ENCODE measurements at regions not wholly inside any gene's neighbourhood (a gene's known extent, or its start where the extent isn't known, plus 50 kb on each side); places are given as distances from the start of the nearest gene placed in this dataset.

DNA sequence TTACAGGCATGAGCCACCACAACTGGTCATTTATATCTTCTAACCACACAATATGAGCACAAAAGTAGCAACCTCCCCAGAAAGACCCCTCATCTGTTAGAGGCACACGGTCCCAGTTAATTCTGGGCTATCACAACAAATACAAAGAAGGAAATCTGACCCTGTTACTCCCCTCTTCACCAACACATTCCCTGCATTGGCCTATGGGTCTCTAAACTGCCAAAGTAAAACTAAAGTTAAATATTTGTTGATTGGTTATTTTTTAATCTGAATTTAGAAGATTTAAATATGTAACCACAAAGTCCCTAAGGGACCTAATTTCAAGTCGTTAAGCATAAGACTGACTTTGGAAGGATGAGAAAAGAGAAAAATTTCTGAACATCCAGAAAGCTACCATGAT is 496.7 kb upstream of the NMUR2 start:
- no peak for TF ChIP-seq CTCF (IDR thresholded peaks at IDR 0.05; ENCODE audit: extremely low read depth, missing control alignments)
- no peak for DNase-seq (ENCODE audit: low spot score)

- no peak for TF ChIP-seq CTCF (IDR thresholded peaks at IDR 0.05; ENCODE audit: extremely low read depth, missing control alignments)
- DNase-seq (ENCODE audit: low spot score): no peak
These were observed 500.2 kb upstream of the NMUR2 start for GRCh38 chr5:152905286-152905685.

GRCh38 chr5:152907488-152908245 is 502.6 kb upstream of the NMUR2 start:
- no peak for DNase-seq (ENCODE audit: low spot score)
- no peak for TF ChIP-seq CTCF (IDR thresholded peaks at IDR 0.05; ENCODE audit: extremely low read depth, missing control alignments)

DNA sequence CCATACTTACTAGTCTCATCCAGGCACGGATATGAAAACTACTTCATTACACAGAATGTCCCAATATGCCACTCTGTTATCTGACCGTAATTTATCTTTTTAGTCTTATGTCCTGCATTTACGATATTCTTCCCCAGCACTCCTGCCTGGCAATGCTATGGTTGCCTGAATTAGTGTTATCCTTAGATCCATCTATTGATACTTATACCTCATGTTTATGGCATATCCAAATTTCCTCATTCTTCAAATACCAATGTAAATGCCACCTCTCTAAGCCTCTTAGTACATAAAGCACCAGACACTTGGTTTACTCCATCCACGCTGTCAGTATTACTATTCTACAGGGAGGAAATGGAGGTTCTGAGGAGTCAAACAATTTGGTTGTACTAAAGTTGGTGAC is 507.8 kb upstream of the NMUR2 start:
- TF ChIP-seq CTCF (IDR thresholded peaks at IDR 0.05; ENCODE audit: extremely low read depth, missing control alignments): no peak
- DNase-seq (ENCODE audit: low spot score): no peak

- no peak for TF ChIP-seq CTCF (IDR thresholded peaks at IDR 0.05; ENCODE audit: extremely low read depth, missing control alignments)
- DNase-seq (ENCODE audit: low spot score): no peak
These were observed 527.5 kb upstream of the NMUR2 start for GRCh38 chr5:152932621-152933020.

GRCh38 chr5:152933056-152933455 is 528.0 kb upstream of the NMUR2 start:
- no peak for TF ChIP-seq CTCF (IDR thresholded peaks at IDR 0.05; ENCODE audit: extremely low read depth, missing control alignments)
- no peak for DNase-seq (ENCODE audit: low spot score)

DNA sequence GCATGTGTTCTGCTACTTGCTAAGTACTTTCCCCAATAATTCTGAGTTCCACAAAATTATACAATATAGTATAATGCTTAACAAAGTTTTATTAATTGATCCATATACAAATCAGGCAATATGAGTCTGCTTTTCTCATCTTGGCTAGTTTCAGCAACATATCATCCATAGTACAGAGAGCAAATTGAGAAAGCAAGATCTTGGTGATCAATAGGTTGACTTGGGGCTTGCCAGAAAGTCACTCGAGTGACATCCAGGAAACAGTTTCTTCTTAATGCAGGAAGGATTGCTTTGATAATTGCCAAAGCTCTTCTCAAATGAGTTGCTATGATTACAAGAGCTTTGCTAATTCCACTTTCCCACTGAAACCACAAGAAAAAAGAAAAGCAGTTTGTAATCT is 533.6 kb upstream of the NMUR2 start:
- TF ChIP-seq CTCF (IDR thresholded peaks at IDR 0.05; ENCODE audit: extremely low read depth, missing control alignments): no peak
- DNase-seq (ENCODE audit: low spot score): no peak

Data from GM20000 (cell line).